PFSK-1 (cell line): ENCODE measurements at regions not wholly inside any gene's neighbourhood (a gene's known extent, or its start where the extent isn't known, plus 50 kb on each side); places are given as distances from the start of the nearest gene placed in this dataset.

Experiments
- FOXP2 ChIP-seq: optimal IDR thresholded peaks from 2 replicates; pipeline ENCODE3; 2011; ENCODE audit warnings: borderline replicate concordance, control low read depth, inconsistent platforms; ENCODE audit not compliant: insufficient read depth; ENCODE audit errors: extremely low read length, extremely low read depth
- POLR2AphosphoS5 ChIP-seq: IDR thresholded peaks from 2 replicates; pipeline ENCODE4 v1.6.1; 2012; ENCODE audit warnings: low read depth, mild to moderate bottlenecking, control low read depth, low read length, moderate library complexity
- REST ChIP-seq, 2 experiments: IDR thresholded peaks; 2 replicates each; pipeline versions ENCODE4 v1.6.1 to v1.8.0; 2011 to 2012; ENCODE audit warnings: low read depth in 2 of 2, low read length in 2 of 2, control low read depth in 1 of 2, inconsistent platforms in 1 of 2, mild to moderate bottlenecking in 1 of 2, moderate library complexity in 1 of 2; ENCODE audit not compliant: insufficient read depth in 1 of 2
- SIN3A ChIP-seq: IDR thresholded peaks from 2 replicates; pipeline ENCODE4 v1.6.1; 2012; ENCODE audit warnings: mild to moderate bottlenecking, low read length, moderate library complexity, borderline replicate concordance; ENCODE audit not compliant: insufficient read depth
- TAF1 ChIP-seq: IDR thresholded peaks from 2 replicates; pipeline ENCODE4 v1.6.1; 2012; ENCODE audit warnings: low read length, control low read depth, borderline replicate concordance; ENCODE audit not compliant: insufficient read depth

GRCh38 chr10:130513686-130514476 lies 377.7 kb downstream of the GLRX3 start:
- TF ChIP-seq POLR2AphosphoS5 (no peak), SIN3A (no peak), FOXP2 (no peak), TAF1 (no peak), REST (IDR thresholded peaks at IDR 0.05; ENCODE audit: insufficient read depth in 1 of 2, low read depth in 2 of 2, low read length in 2 of 2) (no peak)

- TF ChIP-seq POLR2AphosphoS5: no peak
- no peak for TF ChIP-seq REST (IDR thresholded peaks at IDR 0.05; ENCODE audit: insufficient read depth in 1 of 2, low read depth in 2 of 2, low read length in 2 of 2)
- no peak for TF ChIP-seq FOXP2
Measured at GRCh38 chr10:130515670-130516069, 379.5 kb downstream of the GLRX3 start.

- TF ChIP-seq FOXP2: no peak
- no peak for TF ChIP-seq SIN3A
- no peak for TF ChIP-seq TAF1
- no peak for TF ChIP-seq POLR2AphosphoS5
- no peak for TF ChIP-seq REST (IDR thresholded peaks at IDR 0.05; ENCODE audit: insufficient read depth in 1 of 2, low read depth in 2 of 2, low read length in 2 of 2)
Measured at GRCh38 chr10:130516141-130516735, 380.0 kb downstream of the GLRX3 start.

GRCh38 chr10:130519791-130520190 lies 383.6 kb downstream of the GLRX3 start:
- TF ChIP-seq TAF1 (no peak), REST (IDR thresholded peaks at IDR 0.05; ENCODE audit: insufficient read depth in 1 of 2, low read depth in 2 of 2, low read length in 2 of 2) (no peak), FOXP2 (no peak), POLR2AphosphoS5 (no peak), SIN3A (no peak)
